ENCODE measurements at regions not wholly inside any gene's neighbourhood (a gene's known extent, or its start where the extent isn't known, plus 50 kb on each side); places are given as distances from the start of the nearest gene placed in this dataset.

DNA sequence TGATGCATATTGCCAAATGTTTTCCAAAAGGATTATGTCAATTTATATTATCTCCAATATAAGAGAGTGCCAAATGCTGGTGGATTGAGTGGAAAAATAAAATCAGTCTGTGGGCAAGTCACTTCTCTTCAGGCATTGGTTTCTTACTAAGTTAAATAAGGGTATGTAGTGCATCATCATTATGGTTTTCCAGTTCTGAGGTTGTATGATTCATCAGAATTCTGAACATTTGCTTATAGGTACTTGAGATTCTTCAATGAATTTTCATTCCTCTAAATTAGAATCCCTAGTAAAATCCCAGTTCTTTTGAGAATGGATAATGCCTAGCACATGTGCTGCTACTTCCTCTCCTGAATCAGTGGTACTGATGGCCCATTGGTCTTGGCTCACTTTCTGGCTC is 188.9 kb upstream of the OSR1 start:
- intact Hi-C loops (cut with DNase I): no loop called here
- no peak for DNase-seq
- no peaks in the 10 kb centered on the region for H3K36me3 ChIP-seq (replicated peaks in 1 of 2)

DNA sequence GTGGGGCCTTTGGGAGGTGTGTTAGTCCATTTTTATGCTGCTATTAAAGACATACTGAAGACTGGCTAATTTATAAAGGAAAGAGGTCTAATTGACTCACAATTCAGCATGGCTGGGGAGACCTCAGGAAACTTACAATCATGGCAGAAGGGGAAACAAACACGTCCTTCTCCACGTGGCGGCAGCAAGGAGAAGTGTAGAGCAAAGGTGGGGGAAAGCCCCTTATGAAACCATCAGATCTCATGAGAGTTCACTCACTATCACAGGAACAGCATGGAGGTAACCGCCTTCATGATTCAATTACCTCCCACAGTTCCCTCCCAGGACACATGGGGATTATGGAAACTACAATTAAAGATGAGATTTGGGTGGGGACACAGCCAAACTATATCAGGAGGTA is 187.1 kb upstream of the OSR1 start:
- H3K4me3 ChIP-seq: no peak overlapping the region
- H3K27ac ChIP-seq: no peak overlapping the region
- no peaks in the 10 kb centered on the region for H3K4me1 ChIP-seq (replicated peaks in 1 of 2)
- no peaks in the 10 kb centered on the region for H3K27me3 ChIP-seq
- WGBS, 4 donors: 41 to 74% (median 57%) methylated on average over 4 of the region's 4 CpGs
- H3K9me3 ChIP-seq (replicated peaks in 1 of 3): no peaks in the 10 kb centered on the region
- no peak for DNase-seq
- no peaks in the 10 kb centered on the region for H3K36me3 ChIP-seq (replicated peaks in 1 of 2)
- intact Hi-C loops (cut with DNase I): no loop called here
- TF ChIP-seq, protein P1, sequence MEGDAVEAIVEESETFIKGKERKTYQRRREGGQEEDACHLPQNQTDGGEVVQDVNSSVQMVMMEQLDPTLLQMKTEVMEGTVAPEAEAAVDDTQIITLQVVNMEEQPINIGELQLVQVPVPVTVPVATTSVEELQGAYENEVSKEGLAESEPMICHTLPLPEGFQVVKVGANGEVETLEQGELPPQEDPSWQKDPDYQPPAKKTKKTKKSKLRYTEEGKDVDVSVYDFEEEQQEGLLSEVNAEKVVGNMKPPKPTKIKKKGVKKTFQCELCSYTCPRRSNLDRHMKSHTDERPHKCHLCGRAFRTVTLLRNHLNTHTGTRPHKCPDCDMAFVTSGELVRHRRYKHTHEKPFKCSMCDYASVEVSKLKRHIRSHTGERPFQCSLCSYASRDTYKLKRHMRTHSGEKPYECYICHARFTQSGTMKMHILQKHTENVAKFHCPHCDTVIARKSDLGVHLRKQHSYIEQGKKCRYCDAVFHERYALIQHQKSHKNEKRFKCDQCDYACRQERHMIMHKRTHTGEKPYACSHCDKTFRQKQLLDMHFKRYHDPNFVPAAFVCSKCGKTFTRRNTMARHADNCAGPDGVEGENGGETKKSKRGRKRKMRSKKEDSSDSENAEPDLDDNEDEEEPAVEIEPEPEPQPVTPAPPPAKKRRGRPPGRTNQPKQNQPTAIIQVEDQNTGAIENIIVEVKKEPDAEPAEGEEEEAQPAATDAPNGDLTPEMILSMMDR (IDR thresholded peaks at IDR 0.05): no peak
- no peak for TF ChIP-seq POLR2A (IDR thresholded peaks at IDR 0.05)

More for the DNA sequence above, 188.9 kb upstream of the OSR1 start:
- Histone ChIP-seq H3K27ac (no peak overlapping the region), H3K4me3 (no peak overlapping the region), H3K4me1 (replicated peaks in 1 of 2) (no peaks in the 10 kb centered on the region), H3K9me3 (replicated peaks in 1 of 3) (no peaks in the 10 kb centered on the region), H3K27me3 (no peaks in the 10 kb centered on the region)
- no peak for TF ChIP-seq POLR2A (IDR thresholded peaks at IDR 0.05)
- TF ChIP-seq, protein P1 (IDR thresholded peaks at IDR 0.05): no peak

DNA sequence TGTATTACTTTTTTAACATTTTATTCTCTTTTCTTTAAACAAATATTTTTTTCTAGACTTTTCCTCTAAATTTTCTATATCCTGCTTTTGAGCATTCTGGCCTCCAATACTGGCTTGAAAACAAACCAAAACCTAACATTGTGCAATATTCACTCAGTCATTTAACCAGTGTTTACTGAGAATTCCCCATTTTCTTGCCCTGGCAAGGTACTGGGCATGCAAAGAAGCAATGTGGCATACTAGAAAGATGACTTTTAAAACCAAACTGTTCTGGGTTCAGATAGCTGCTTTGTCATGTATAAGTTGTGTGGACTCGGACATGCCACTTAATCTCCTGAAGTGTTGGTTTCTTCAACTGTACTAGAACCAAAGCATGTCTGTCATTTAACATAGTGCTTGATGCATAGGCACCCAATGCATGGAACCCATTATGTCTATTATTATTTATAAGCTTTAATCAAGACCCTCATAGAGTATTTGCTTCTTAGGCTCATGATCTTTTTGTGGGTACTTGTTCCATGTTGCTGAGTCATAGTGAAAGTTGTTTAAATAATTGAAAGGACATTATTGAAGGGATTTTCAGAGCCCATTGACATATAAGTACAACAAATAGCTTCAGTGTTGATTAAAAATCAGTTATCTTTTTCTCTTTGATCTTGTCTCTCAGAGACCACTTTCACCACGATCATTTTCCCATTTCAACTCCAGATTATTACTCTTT is 185.4 kb upstream of the OSR1 start:
- 72 to 85% (median 77%) methylated on average over 2 of the region's 2 CpGs for WGBS, 4 donors
- intact Hi-C loops (cut with DNase I): no loop called here
- Histone ChIP-seq H3K4me1 (replicated peaks in 1 of 2) (no peaks in the 10 kb centered on the region), H3K36me3 (replicated peaks in 1 of 2) (no peaks in the 10 kb centered on the region), H3K4me3 (no peak overlapping the region), H3K27ac (no peak overlapping the region), H3K27me3 (no peaks in the 10 kb centered on the region), H3K9me3 (replicated peaks in 1 of 3) (no peaks in the 10 kb centered on the region)
- DNase-seq: no peak
- TF ChIP-seq POLR2A (IDR thresholded peaks at IDR 0.05): no peak
- TF ChIP-seq, protein P1 (IDR thresholded peaks at IDR 0.05): no peak

DNA sequence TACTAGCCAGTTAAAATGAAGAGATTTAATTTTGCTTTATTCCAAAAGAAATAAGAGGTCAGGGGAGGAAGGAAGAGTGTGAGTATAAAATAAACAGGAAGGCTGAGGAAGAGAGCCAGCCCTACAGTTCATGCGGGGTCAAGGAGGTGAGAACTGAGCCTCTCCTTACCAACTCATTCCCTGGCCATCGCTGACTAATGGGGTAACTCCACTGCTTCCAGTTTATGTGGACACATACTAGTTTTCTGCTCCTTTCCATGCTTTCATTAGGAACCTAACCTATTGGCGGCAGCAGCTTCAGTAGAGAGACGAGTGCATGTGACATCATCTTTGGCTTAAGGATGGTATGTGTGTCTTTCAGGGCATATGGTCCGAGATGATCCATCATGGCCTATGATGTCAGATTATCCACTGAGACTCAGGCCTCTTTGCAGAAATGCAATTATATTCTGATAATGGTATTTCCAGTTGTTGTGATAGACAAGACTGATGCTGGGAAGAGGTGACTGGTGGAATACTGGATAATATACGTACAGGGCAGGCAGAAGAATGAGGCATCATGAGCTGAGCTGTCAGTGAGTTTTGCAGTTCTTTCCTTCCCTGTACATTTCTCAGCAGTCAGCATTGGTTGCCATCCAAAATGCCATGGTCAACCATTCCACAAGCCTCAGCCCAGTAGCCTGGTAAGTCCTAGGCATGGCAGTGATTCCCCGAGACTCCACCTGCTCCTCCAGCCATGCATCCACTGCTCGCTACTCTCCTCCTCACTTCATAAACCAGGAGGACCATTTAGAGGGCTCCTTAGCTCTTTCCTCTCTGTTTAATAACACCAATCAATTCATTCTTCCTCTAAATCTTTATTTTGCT is 184.6 kb upstream of the OSR1 start:
- Histone ChIP-seq H3K27me3 (no peaks in the 10 kb centered on the region), H3K4me3 (no peak overlapping the region), H3K4me1 (replicated peaks in 1 of 2) (no peaks in the 10 kb centered on the region), H3K27ac (no peak overlapping the region), H3K36me3 (replicated peaks in 1 of 2) (no peaks in the 10 kb centered on the region), H3K9me3 (replicated peaks in 1 of 3) (no peaks in the 10 kb centered on the region)
- no peak for DNase-seq
- no peak for TF ChIP-seq POLR2A (IDR thresholded peaks at IDR 0.05)
- TF ChIP-seq, protein P1 (IDR thresholded peaks at IDR 0.05): no peak
- intact Hi-C loops (cut with DNase I): no loop called here
- 73 to 85% (median 80%) methylated on average over 8 of the region's 8 CpGs for WGBS, 4 donors

Measured in adrenal gland (tissue), 9 donors.